PC-9 (cell line): ENCODE measurements at regions not wholly inside any gene's neighbourhood (a gene's known extent, or its start where the extent isn't known, plus 50 kb on each side); places are given as distances from the start of the nearest gene placed in this dataset.
"Not testable (repeated sequence)": the region's sequence is repeated elsewhere in the genome, so short reads cannot be mapped to it uniquely, and the experiment has no call there.

Source experiments
- BruUV-seq: library from RNA; stranded (reverse); fragments of 400-500 nt; replicated peaks from 2 replicates; lab custom pipeline; 2021; lab: Mats Ljungman, UMichigan
- CTCF ChIA-PET: fragments of 300-600 bp; sonication (Branson Sonifier 250); formaldehyde crosslinking; loops from one replicate; lab custom pipeline; 2022; ENCODE audit warnings: antibody characterized with exemption; lab: Charles Lee
- POLR2A ChIA-PET: fragments of 300-600 bp; sonication (Branson Sonifier 250); formaldehyde crosslinking; loops from one replicate; lab custom pipeline; 2022; ENCODE audit warnings: antibody characterized with exemption; ENCODE audit not compliant: unreplicated experiment; lab: Charles Lee
- DNase-seq, 2 experiments: peaks; one replicate each; pipeline versions ENCODE4 v3.0.0 to v3.0.0-alpha.2; 2015 to 2022; ENCODE audit warnings: mixed read lengths in 1 of 2
- H2AFZ ChIP-seq: fragments of 200-600 bp; sonication (generic); 2 replicates; pipeline ENCODE4 v1.8.1; 2017; ENCODE audit warnings: antibody characterized with exemption
- H3F3A ChIP-seq: fragments of 200-600 bp; sonication (generic); 2 replicates; pipeline ENCODE4 v1.8.1; 2017; ENCODE audit warnings: antibody characterized with exemption, mild to moderate bottlenecking, low read depth; ENCODE audit not compliant: insufficient read depth
- H3K27ac ChIP-seq: fragments of 200-600 bp; sonication (generic); 2 replicates; pipeline ENCODE4 v1.6.1; 2016; ENCODE audit warnings: mixed run types
- H3K27me3 ChIP-seq: fragments of 200-600 bp; sonication (generic); 2 replicates; pipeline ENCODE4 v1.6.1; 2016; ENCODE audit warnings: low read depth, mixed run types; ENCODE audit not compliant: insufficient read depth
- H3K36me3 ChIP-seq: fragments of 200-600 bp; sonication (generic); 2 replicates; pipeline ENCODE4 v1.6.1; 2016; ENCODE audit warnings: low read depth, mixed run types
- H3K4me1 ChIP-seq: fragments of 200-600 bp; sonication (generic); replicated peaks from 2 replicates; pipeline ENCODE4 v1.6.1; 2016; ENCODE audit warnings: mixed run types; ENCODE audit not compliant: insufficient read depth
- H3K4me2 ChIP-seq: fragments of 200-600 bp; sonication (generic); 2 replicates; pipeline ENCODE4 v1.6.1; 2017; ENCODE audit warnings: mixed run types
- H3K4me3 ChIP-seq: fragments of 200-600 bp; sonication (generic); 2 replicates; pipeline ENCODE4 v1.6.1; 2016; ENCODE audit warnings: mixed run types
- H3K79me2 ChIP-seq: fragments of 200-600 bp; sonication (generic); 2 replicates; pipeline ENCODE4 v1.6.1; 2017; ENCODE audit warnings: low read depth, mixed run types
- H3K9me2 ChIP-seq: fragments of 200-600 bp; sonication (generic); 2 replicates; pipeline ENCODE4 v1.8.1; 2017; ENCODE audit warnings: mild to moderate bottlenecking; ENCODE audit not compliant: insufficient read depth
- H3K9me3 ChIP-seq: fragments of 200-600 bp; sonication (generic); 2 replicates; pipeline ENCODE4 v1.8.1; 2016; ENCODE audit warnings: low read depth; ENCODE audit not compliant: insufficient read depth
- H4K20me1 ChIP-seq: fragments of 200-600 bp; sonication (generic); 2 replicates; pipeline ENCODE4 v1.8.1; 2017; ENCODE audit not compliant: insufficient read depth
- CTCF ChIP-seq: fragments of 200-600 bp; sonication (generic); conservative IDR thresholded peaks from 2 replicates; pipeline ENCODE4 v1.6.1; 2017; ENCODE audit warnings: mixed run types, antibody characterized with exemption, mild to moderate bottlenecking, moderate library complexity
- EZH2 ChIP-seq: fragments of 200-600 bp; sonication (generic); IDR thresholded peaks from 2 replicates; pipeline ENCODE4 v1.8.0; 2017; ENCODE audit warnings: antibody characterized with exemption, low read depth
- intact Hi-C: fragments of 100-400 bp; cut with micrococcal nuclease; formaldehyde crosslinking; loops from one replicate; pipeline ENCODE4 v1.10.0; 2022; ENCODE audit not compliant: unreplicated experiment

GRCh38 chr3:75312469-75312868 lies 351.7 kb upstream of the FRG2C start:
- POLR2A ChIA-PET, H3K27ac ChIP-seq, H3K79me2 ChIP-seq, H3K36me3 ChIP-seq, H2AFZ ChIP-seq, H3K9me3 ChIP-seq, CTCF ChIA-PET, H3K9me2 ChIP-seq, H3K4me1 ChIP-seq, H3K27me3 ChIP-seq, intact Hi-C loops, H3F3A ChIP-seq, H3K4me2 ChIP-seq, H3K4me3 ChIP-seq, H4K20me1 ChIP-seq, DNase-seq, BruUV-seq: not testable (repeated sequence)

GRCh38 chr3:75319776-75320175 lies 344.4 kb upstream of the FRG2C start:
- H2AFZ ChIP-seq, DNase-seq, H4K20me1 ChIP-seq, H3K79me2 ChIP-seq, BruUV-seq, CTCF ChIA-PET, H3K4me2 ChIP-seq, H3K9me2 ChIP-seq, POLR2A ChIA-PET, H3K9me3 ChIP-seq, H3K4me1 ChIP-seq, H3F3A ChIP-seq, intact Hi-C loops, H3K27ac ChIP-seq, H3K4me3 ChIP-seq, H3K36me3 ChIP-seq: not testable (repeated sequence)
- peaks cover 18% of the 10 kb centered on the region for H3K27me3 ChIP-seq

- intact Hi-C loops, result no loop called here
- BruUV-seq, result no TSS peak
- H3F3A ChIP-seq, result no peaks in the 10 kb centered on the region
- ChIA-PET CTCF (no interaction called here), POLR2A (no interaction called here)
- no peaks in the 10 kb centered on the region for H3K79me2 ChIP-seq
- peaks cover 23% of the 10 kb centered on the region for H3K27me3 ChIP-seq
- no peaks in the 10 kb centered on the region for H3K9me3 ChIP-seq
- no peak for DNase-seq
- H3K27ac ChIP-seq, result no peak overlapping the region
- no peak for TF ChIP-seq EZH2
- no peak for TF ChIP-seq CTCF
- no peaks in the 10 kb centered on the region for H3K4me1 ChIP-seq
- no peaks in the 10 kb centered on the region for H3K9me2 ChIP-seq
- no peak overlapping the region for H3K4me2 ChIP-seq
- H3K36me3 ChIP-seq, result no peaks in the 10 kb centered on the region
- no peaks in the 10 kb centered on the region for H4K20me1 ChIP-seq
- H3K4me3 ChIP-seq, result no peak overlapping the region
- no peak overlapping the region for H2AFZ ChIP-seq
These were observed 343.8 kb upstream of the FRG2C start for GRCh38 chr3:75320369-75320768.

GRCh38 chr3:75321060-75321459 lies 343.1 kb upstream of the FRG2C start:
- TF ChIP-seq CTCF (no peak), EZH2 (no peak)
- no peaks in the 10 kb centered on the region for H3K9me3 ChIP-seq
- intact Hi-C loops, result no loop called here
- BruUV-seq, result no TSS peak
- H3F3A ChIP-seq, result no peaks in the 10 kb centered on the region
- H3K79me2 ChIP-seq, result no peaks in the 10 kb centered on the region
- H3K36me3 ChIP-seq, result no peaks in the 10 kb centered on the region
- H3K27ac ChIP-seq, result no peak overlapping the region
- H2AFZ ChIP-seq, result no peak overlapping the region
- H3K9me2 ChIP-seq, result no peaks in the 10 kb centered on the region
- H4K20me1 ChIP-seq, result no peaks in the 10 kb centered on the region
- POLR2A ChIA-PET, result no interaction called here
- DNase-seq, result no peak
- CTCF ChIA-PET, result no interaction called here
- peaks cover 25% of the 10 kb centered on the region; the same call in 1 of the 2 replicates for H3K27me3 ChIP-seq
- no peaks in the 10 kb centered on the region for H3K4me1 ChIP-seq
- H3K4me3 ChIP-seq, result no peak overlapping the region
- H3K4me2 ChIP-seq, result no peak overlapping the region

GRCh38 chr3:75323936-75324335 lies 340.2 kb upstream of the FRG2C start:
- H3K79me2 ChIP-seq, BruUV-seq, H2AFZ ChIP-seq, H3K4me2 ChIP-seq, H3K4me3 ChIP-seq, H3K36me3 ChIP-seq, H3K27ac ChIP-seq, H3F3A ChIP-seq, intact Hi-C loops, H3K4me1 ChIP-seq, POLR2A ChIA-PET, H4K20me1 ChIP-seq, H3K9me3 ChIP-seq, DNase-seq, H3K9me2 ChIP-seq, CTCF ChIA-PET: not testable (repeated sequence)
- peaks cover 49% of the 10 kb centered on the region for H3K27me3 ChIP-seq
